DOHH2 (cell line): ENCODE measurements at regions not wholly inside any gene's neighbourhood (a gene's known extent, or its start where the extent isn't known, plus 50 kb on each side); places are given as distances from the start of the nearest gene placed in this dataset.

Experiments
- H3F3A ChIP-seq: fragments of 200-600 bp; sonication (generic), shearing (Covaris generic); 2 replicates; pipeline ENCODE4 v1.6.0; 2016; ENCODE audit warnings: antibody characterized with exemption, mild to moderate bottlenecking; ENCODE audit not compliant: control insufficient read depth, insufficient read depth
- H3K27ac ChIP-seq: fragments of 200-600 bp; sonication (generic); 2 replicates; pipeline ENCODE4 v1.5.1; 2014; ENCODE audit warnings: low read depth, mild to moderate bottlenecking, low read length, moderate library complexity
- H3K27me3 ChIP-seq: fragments of 200-600 bp; sonication (generic); 2 replicates; pipeline ENCODE4 v1.6.1; 2014; ENCODE audit warnings: mild to moderate bottlenecking, low read length, mixed read lengths; ENCODE audit not compliant: control insufficient read depth
- H3K36me3 ChIP-seq: fragments of 200-600 bp; sonication (generic); 2 replicates; pipeline ENCODE4 v1.6.1; 2014; ENCODE audit warnings: mild to moderate bottlenecking, low read length, moderate library complexity, mixed read lengths; ENCODE audit not compliant: control insufficient read depth
- H3K4me1 ChIP-seq: fragments of 200-600 bp; sonication (generic); 2 replicates; pipeline ENCODE4 v1.6.1; 2014; ENCODE audit warnings: mild to moderate bottlenecking, low read length, mixed read lengths; ENCODE audit not compliant: control insufficient read depth
- H3K4me2 ChIP-seq: fragments of 200-600 bp; sonication (generic); 2 replicates; pipeline ENCODE4 v1.6.0; 2014; ENCODE audit warnings: mild to moderate bottlenecking, low read length, moderate library complexity
- H3K4me3 ChIP-seq: fragments of 200-600 bp; sonication (generic); 2 replicates; pipeline ENCODE4 v1.5.1; 2014; ENCODE audit warnings: mild to moderate bottlenecking, low read length, mixed read lengths
- H3K79me2 ChIP-seq: fragments of 200-600 bp; sonication (generic); 2 replicates; pipeline ENCODE4 v1.6.1; 2014; ENCODE audit warnings: mild to moderate bottlenecking, low read length, mixed read lengths; ENCODE audit not compliant: control insufficient read depth
- H3K9me2 ChIP-seq: fragments of 200-600 bp; sonication (generic); replicated peaks from 2 replicates; pipeline ENCODE4 v1.6.1; 2014; ENCODE audit warnings: mild to moderate bottlenecking, low read length, mixed read lengths; ENCODE audit not compliant: control insufficient read depth
- H3K9me3 ChIP-seq: fragments of 200-600 bp; sonication (generic); 2 replicates; pipeline ENCODE4 v1.6.1; 2014; ENCODE audit warnings: antibody characterized with exemption, low read length, mixed read lengths; ENCODE audit not compliant: control insufficient read depth, insufficient read depth
- H4K20me1 ChIP-seq: fragments of 200-600 bp; sonication (generic); 2 replicates; pipeline ENCODE4 v1.6.0; 2014; ENCODE audit warnings: low read depth, mild to moderate bottlenecking, antibody characterized with exemption, low read length, moderate library complexity; ENCODE audit not compliant: control insufficient read depth, insufficient read depth
- EZH2phosphoT487 ChIP-seq: fragments of 200-600 bp; sonication (generic); IDR thresholded peaks from 2 replicates; pipeline ENCODE4 v1.6.1; 2017; ENCODE audit warnings: borderline replicate concordance, mild to moderate bottlenecking, antibody characterized with exemption, low read length, moderate library complexity, mixed read lengths
- TF ChIP-seq, protein P1 (sequence below): fragments of 200-600 bp; sonication (generic); IDR thresholded peaks from one replicate; pipeline ENCODE4 v1.5.1; 2014; ENCODE audit warnings: antibody characterized with exemption, mild to moderate bottlenecking, low read depth, low read length; ENCODE audit not compliant: poor library complexity, severe bottlenecking

DNA sequence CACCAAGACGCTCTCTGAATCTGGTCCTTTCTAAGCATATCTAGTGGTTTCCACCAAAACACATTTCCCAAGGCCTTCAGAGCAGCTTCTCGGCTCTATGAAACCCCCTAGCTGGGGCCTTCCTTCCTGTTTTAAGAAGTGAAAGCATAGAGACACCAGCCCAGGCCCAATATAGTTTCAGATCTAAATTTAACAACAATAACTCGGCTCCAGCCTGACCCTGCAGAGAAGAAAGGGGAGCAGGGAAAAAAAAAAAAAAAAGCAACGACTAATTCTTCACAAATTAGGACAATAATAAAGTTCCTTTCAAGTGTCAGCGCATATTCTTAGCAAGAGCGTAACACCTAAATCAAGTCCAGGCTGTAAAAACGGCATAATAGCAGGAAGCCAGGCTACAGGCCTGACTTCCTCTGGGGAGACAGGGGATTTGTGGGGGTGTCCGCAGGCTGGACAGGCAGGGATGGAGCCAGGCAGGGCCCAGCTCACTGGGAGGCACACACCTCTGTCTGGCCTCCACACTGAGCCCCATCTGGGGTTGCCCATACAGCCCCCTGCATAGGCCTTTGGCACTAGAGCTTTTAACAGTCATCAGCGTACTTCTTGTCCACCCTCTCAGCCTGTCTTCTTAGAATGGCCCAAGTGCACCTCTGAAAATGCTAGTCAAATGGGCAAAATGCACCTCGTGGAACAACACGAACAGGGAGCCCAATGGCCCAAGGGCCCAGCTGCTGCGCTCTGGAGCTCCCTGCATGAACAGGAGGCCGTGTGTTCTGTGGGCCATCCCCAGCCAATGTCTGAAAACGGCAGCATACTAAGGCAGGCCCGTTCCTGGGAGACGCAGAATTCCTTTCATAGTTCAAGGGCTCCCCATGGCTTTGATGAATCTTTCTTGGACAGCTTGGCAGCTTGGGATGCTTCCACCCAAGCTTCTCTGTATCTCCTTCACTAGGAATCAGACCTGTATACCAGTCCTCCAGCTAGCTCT lies 772.9 kb downstream of the MED13L start:
- TF ChIP-seq, protein P1, sequence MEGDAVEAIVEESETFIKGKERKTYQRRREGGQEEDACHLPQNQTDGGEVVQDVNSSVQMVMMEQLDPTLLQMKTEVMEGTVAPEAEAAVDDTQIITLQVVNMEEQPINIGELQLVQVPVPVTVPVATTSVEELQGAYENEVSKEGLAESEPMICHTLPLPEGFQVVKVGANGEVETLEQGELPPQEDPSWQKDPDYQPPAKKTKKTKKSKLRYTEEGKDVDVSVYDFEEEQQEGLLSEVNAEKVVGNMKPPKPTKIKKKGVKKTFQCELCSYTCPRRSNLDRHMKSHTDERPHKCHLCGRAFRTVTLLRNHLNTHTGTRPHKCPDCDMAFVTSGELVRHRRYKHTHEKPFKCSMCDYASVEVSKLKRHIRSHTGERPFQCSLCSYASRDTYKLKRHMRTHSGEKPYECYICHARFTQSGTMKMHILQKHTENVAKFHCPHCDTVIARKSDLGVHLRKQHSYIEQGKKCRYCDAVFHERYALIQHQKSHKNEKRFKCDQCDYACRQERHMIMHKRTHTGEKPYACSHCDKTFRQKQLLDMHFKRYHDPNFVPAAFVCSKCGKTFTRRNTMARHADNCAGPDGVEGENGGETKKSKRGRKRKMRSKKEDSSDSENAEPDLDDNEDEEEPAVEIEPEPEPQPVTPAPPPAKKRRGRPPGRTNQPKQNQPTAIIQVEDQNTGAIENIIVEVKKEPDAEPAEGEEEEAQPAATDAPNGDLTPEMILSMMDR: no peak
- no peak for TF ChIP-seq EZH2phosphoT487
- no peak overlapping the region for H3K27ac ChIP-seq

DNA sequence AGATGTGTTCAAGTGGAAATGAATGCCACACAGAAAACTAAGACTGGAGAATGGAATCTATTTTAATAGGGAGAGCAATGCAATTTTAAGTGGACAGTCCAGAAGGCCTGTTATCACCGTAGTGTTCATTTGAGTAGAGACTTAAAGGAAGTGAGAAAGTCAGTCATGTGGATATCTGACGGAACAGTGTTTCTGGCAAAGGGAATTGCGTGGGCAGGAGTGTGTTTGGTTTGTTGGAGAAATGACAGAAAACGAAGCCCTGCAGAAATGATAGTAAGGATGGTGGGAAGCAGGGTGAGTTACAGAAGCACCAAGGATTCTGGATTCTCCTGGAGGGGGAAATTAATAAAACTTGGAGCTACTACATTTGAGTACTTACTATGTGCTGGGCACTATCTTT lies 776.6 kb downstream of the MED13L start:
- H3F3A ChIP-seq: no peaks in the 10 kb centered on the region
- H3K36me3 ChIP-seq: no peaks in the 10 kb centered on the region
- H3K9me3 ChIP-seq: no peaks in the 10 kb centered on the region
- H3K4me1 ChIP-seq: peaks cover 7% of the 10 kb centered on the region; the same call in 1 of the 2 replicates
- no peaks in the 10 kb centered on the region for H3K9me2 ChIP-seq
- no peaks in the 10 kb centered on the region for H3K79me2 ChIP-seq
- no peak for TF ChIP-seq EZH2phosphoT487
- TF ChIP-seq, protein P1: no peak
- H3K4me3 ChIP-seq: no peak overlapping the region
- H4K20me1 ChIP-seq: no peaks in the 10 kb centered on the region
- no peaks in the 10 kb centered on the region for H3K27me3 ChIP-seq
- no peak overlapping the region for H3K4me2 ChIP-seq
- no peak overlapping the region for H3K27ac ChIP-seq

More for the DNA sequence above, 772.9 kb downstream of the MED13L start:
- Histone ChIP-seq H3K36me3 (no peaks in the 10 kb centered on the region), H3K4me1 (peaks cover 7% of the 10 kb centered on the region; the same call in 1 of the 2 replicates), H3K27me3 (no peaks in the 10 kb centered on the region), H3K4me2 (no peak overlapping the region), H3K9me3 (no peaks in the 10 kb centered on the region), H3K79me2 (no peaks in the 10 kb centered on the region), H3F3A (no peaks in the 10 kb centered on the region), H4K20me1 (no peaks in the 10 kb centered on the region), H3K9me2 (no peaks in the 10 kb centered on the region), H3K4me3 (no peak overlapping the region)

DNA sequence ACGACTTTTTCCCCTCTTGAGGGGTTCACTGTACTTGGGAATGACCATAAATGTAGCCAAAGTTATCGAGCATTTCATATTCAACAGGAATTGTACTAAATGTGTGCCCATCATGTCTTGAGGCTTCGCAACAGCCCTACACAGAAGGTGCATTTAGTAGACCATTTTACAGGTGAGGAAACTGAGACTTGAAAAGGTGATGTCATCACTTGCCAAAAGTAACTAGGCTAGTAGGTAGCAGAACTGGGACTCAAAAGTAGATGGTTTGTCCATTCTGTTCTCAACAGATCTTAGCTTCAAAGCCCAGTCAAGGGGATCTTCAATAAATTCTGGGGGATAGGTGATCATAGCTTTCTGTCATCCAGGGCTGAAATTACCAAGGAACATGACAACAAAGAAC lies 782.2 kb downstream of the MED13L start:
- Histone ChIP-seq H3K4me2 (no peak overlapping the region), H3K79me2 (no peaks in the 10 kb centered on the region), H3K9me2 (no peaks in the 10 kb centered on the region), H3K4me1 (no peaks in the 10 kb centered on the region), H3K4me3 (no peak overlapping the region), H3K9me3 (no peaks in the 10 kb centered on the region), H3K27ac (no peak overlapping the region), H3F3A (no peaks in the 10 kb centered on the region), H3K27me3 (no peaks in the 10 kb centered on the region), H4K20me1 (no peaks in the 10 kb centered on the region), H3K36me3 (no peaks in the 10 kb centered on the region)
- no peak for TF ChIP-seq EZH2phosphoT487
- TF ChIP-seq, protein P1: no peak
